Stomach (tissue), 4 donors: ENCODE measurements at regions not wholly inside any gene's neighbourhood (a gene's known extent, or its start where the extent isn't known, plus 50 kb on each side); places are given as distances from the start of the nearest gene placed in this dataset.

Source experiments
- CTCF ChIP-seq, 7 experiments: fragments of 450-650 bp in 4 of 7; fragments of 200-600 bp in 3 of 7; sonication (generic) in 3 of 7; IDR thresholded peaks; one replicate each; pipeline ENCODE4 v1.5.1; 2016 to 2019; ENCODE audit warnings: antibody characterized with exemption in 7 of 7, control low read depth in 2 of 7, mild to moderate bottlenecking in 1 of 7
- EP300 ChIP-seq: sonication (generic); formaldehyde crosslinking; IDR thresholded peaks from one replicate; pipeline ENCODE4 v1.6.1; 2017; ENCODE audit warnings: antibody characterized with exemption

- TF ChIP-seq CTCF (IDR thresholded peaks at IDR 0.05) (no peak), EP300 (no peak)
Measured at GRCh38 chr5:125075567-125075966, 329.1 kb upstream of the ZNF608 start.
